Kidney (tissue), 13 donors: ENCODE measurements at regions not wholly inside any gene's neighbourhood (a gene's known extent, or its start where the extent isn't known, plus 50 kb on each side); places are given as distances from the start of the nearest gene placed in this dataset.
"Not testable (repeated sequence)": the region's sequence is repeated elsewhere in the genome, so short reads cannot be mapped to it uniquely, and the experiment has no call there.

ENCODE experiments used
- DNase-seq, 5 donors: peaks; one replicate each; pipeline ENCODE4 v3.0.0-alpha.2; 2013 to 2020
- FAIRE-seq: peaks from 2 replicates; lab custom pipeline; 2012; peaks lifted over from hg19 to GRCh38; lab: Jason Lieb, UNC
- H3K27ac ChIP-seq, 2 donors: one replicate each; pipeline ENCODE4 v1.7.0; 2013; ENCODE audit warnings: low read depth in 2 of 2, low read length in 2 of 2, inconsistent platforms in 1 of 2
- H3K27me3 ChIP-seq: one replicate; pipeline ENCODE4 v1.7.1; 2013; ENCODE audit warnings: low read length, inconsistent platforms; ENCODE audit not compliant: control insufficient read depth, insufficient read depth
- H3K36me3 ChIP-seq, 3 donors: one replicate each; pipeline versions ENCODE4 v1.7.0 to v1.7.1; 2013; ENCODE audit warnings: low read length in 3 of 3, control low read depth in 1 of 3, inconsistent platforms in 1 of 3; ENCODE audit not compliant: insufficient read depth in 3 of 3, control insufficient read depth in 2 of 3
- H3K4me1 ChIP-seq, 3 donors: one replicate each; pipeline versions ENCODE4 v1.7.0 to v1.7.1; 2013; ENCODE audit warnings: low read length in 3 of 3, inconsistent platforms in 1 of 3, low read depth in 1 of 3; ENCODE audit not compliant: control insufficient read depth in 2 of 3, insufficient read depth in 2 of 3
- H3K4me3 ChIP-seq, 3 donors: one replicate each; pipeline versions ENCODE4 v1.7.0 to v1.8.1; 2013; ENCODE audit warnings: low read length in 3 of 3, control low read depth in 1 of 3, inconsistent platforms in 1 of 3
- H3K9ac ChIP-seq, 3 donors: one replicate each; pipeline versions ENCODE4 v1.7.0 to v1.7.1; 2013; ENCODE audit warnings: low read length in 3 of 3, control low read depth in 1 of 3, inconsistent platforms in 1 of 3
- H3K9me3 ChIP-seq, 3 donors: one replicate each; pipeline versions ENCODE4 v1.7.0 to v1.7.1; 2013; ENCODE audit warnings: low read length in 3 of 3, control low read depth in 1 of 3, inconsistent platforms in 1 of 3; ENCODE audit not compliant: control insufficient read depth in 2 of 3, insufficient read depth in 1 of 3
- intact Hi-C: fragments of 100-400 bp; cut with DNase I; formaldehyde crosslinking; loops from one replicate; pipeline ENCODE4 v1.11.1; 2022
- TF ChIP-seq, protein P1 (sequence below): IDR thresholded peaks from 3 replicates; pipeline ENCODE4 v1.5.1; 2012; ENCODE audit warnings: mild to moderate bottlenecking, moderate library complexity, borderline replicate concordance; ENCODE audit not compliant: insufficient read depth; ENCODE audit errors: extremely low read depth
- donor health status: control.
- donor health status: control.
- donor health status: control.
- donor health status: control.
- donor health status: control.
- donor health status: DM: yes; HTN: yes; CAD: no.
- donor health status: Normal renal cell carcinoma (clear cell type).

DNA sequence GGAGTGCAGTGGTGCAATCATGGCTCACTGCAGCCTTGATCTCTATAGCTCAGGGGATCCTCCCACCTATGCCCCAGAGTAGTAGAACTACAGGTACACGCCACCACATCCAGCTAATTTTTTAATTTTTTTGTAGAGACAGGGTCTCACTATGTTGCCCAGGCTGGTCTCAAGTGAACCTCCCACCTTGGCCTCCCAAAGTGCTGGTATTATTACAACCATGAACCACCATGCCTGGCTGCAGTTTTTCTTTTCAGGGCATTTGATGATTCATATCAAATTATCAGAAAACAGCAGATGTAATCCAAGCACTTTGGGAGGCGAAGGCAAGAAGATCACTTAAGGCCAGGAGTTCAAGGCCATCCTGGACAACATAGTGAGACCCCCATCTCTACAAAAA, 88.4 kb upstream of the JARID2 start:
- Histone ChIP-seq H3K9ac (no peak overlapping the region), H3K9me3 (no peaks in the 10 kb centered on the region), H3K36me3 (no peaks in the 10 kb centered on the region), H3K4me1 (no peaks in the 10 kb centered on the region), H3K4me3 (no peak overlapping the region), H3K27me3 (no peaks in the 10 kb centered on the region), H3K27ac (no peak overlapping the region)
- no peak for DNase-seq
- intact Hi-C loops = no loop called here
- FAIRE-seq = no peak
- TF ChIP-seq, protein P1, sequence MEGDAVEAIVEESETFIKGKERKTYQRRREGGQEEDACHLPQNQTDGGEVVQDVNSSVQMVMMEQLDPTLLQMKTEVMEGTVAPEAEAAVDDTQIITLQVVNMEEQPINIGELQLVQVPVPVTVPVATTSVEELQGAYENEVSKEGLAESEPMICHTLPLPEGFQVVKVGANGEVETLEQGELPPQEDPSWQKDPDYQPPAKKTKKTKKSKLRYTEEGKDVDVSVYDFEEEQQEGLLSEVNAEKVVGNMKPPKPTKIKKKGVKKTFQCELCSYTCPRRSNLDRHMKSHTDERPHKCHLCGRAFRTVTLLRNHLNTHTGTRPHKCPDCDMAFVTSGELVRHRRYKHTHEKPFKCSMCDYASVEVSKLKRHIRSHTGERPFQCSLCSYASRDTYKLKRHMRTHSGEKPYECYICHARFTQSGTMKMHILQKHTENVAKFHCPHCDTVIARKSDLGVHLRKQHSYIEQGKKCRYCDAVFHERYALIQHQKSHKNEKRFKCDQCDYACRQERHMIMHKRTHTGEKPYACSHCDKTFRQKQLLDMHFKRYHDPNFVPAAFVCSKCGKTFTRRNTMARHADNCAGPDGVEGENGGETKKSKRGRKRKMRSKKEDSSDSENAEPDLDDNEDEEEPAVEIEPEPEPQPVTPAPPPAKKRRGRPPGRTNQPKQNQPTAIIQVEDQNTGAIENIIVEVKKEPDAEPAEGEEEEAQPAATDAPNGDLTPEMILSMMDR = no peak

DNA sequence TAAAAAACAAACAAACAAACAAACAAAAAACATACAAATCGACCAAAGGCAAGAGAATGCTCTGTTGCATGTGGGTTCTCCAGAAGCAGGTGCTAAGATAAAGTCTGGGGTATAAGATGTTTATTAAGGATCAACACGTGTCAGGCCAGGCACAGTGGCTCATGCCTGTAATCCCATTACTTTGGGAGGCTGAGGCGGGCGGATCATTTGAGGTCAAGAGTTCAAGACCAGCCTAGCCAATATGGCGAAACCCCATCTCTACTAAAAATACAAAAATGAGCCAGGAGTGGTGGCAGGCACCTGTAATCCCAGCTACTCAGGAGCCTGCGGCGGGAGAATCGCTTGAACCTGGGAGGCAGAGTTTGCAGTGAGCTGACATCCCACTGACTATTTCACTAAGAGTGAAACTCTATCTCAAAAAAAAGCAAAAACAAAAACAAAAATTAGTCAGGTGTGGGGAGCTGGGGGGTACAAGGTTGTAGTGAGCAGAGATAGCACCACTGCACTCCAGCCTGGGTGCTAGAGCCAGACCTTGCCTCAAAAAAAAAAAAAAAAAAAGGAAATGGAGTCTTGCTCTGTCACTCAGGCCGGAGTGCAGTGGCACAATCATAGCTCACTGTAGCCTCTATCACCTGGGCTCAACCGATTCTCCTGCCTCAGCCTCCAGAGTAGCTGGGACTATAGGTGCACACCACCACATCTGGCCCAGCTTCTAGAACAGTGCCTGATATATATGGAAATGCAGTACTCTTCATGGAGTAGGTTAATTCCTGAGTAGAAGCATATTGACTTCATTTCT, 86.8 kb upstream of the JARID2 start:
- intact Hi-C loops = no loop called here
- no peak for DNase-seq

DNA sequence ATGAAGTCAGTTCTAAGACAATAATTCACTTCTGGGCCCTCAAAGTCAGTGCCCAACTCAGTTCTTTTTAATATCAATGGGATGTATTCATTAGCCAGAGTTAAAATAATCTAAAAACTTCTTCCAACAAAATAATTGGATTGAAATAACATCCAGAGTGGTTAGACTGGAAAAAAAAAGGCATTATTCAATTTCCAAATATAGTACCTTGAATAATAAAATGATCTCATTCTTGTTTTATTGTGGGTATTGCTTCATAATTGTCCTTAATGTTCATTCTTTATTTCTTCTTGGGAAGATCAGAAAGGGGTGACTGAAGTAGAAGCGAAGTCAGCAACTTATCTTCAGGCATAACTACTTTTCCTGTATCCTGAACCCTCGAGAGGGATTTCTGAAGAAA, 85.1 kb upstream of the JARID2 start:
- no peak overlapping the region for H3K4me3 ChIP-seq
- TF ChIP-seq, protein P1 = no peak
- no peaks in the 10 kb centered on the region for H3K9me3 ChIP-seq
- H3K27ac ChIP-seq = no peak overlapping the region
- no peaks in the 10 kb centered on the region for H3K36me3 ChIP-seq
- H3K27me3 ChIP-seq = no peaks in the 10 kb centered on the region
- no peak overlapping the region for H3K9ac ChIP-seq
- FAIRE-seq (no peak), DNase-seq (no peak)
- no peaks in the 10 kb centered on the region for H3K4me1 ChIP-seq
- intact Hi-C loops = no loop called here

More for the DNA sequence above, 86.8 kb upstream of the JARID2 start:
- no peak overlapping the region for H3K4me3 ChIP-seq
- H3K36me3 ChIP-seq = no peaks in the 10 kb centered on the region
- no peak overlapping the region for H3K9ac ChIP-seq
- H3K4me1 ChIP-seq = no peaks in the 10 kb centered on the region
- no peak for FAIRE-seq
- TF ChIP-seq, protein P1 = no peak
- H3K9me3 ChIP-seq = no peaks in the 10 kb centered on the region
- no peaks in the 10 kb centered on the region for H3K27me3 ChIP-seq
- no peak overlapping the region for H3K27ac ChIP-seq

DNA sequence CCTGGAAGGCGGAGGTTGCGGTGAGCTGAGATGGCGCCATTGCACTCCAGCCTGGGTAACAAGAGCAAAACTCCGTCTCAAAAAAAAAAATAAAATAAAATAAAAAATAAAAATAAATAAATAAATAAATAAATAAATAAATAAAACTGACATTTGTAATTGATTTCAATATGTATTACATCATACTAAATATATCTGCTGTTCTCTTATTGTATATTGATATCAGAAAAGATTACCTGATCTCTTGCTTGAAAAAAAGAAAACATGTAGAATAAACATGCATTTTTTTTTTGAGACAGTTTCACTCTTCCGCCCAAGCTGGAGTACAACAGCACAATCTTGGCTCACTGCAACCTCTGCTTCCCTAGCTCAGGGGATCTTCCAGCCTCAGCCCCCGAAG, 81.0 kb upstream of the JARID2 start:
- FAIRE-seq, H3K4me3 ChIP-seq, H3K9ac ChIP-seq, H3K4me1 ChIP-seq, H3K36me3 ChIP-seq, H3K27ac ChIP-seq, H3K27me3 ChIP-seq, intact Hi-C loops, DNase-seq, H3K9me3 ChIP-seq: not testable (repeated sequence)
